OCI-LY1 (cell line): ENCODE measurements at regions not wholly inside any gene's neighbourhood (a gene's known extent, or its start where the extent isn't known, plus 50 kb on each side); places are given as distances from the start of the nearest gene placed in this dataset.

Experiments
- H2AFZ ChIP-seq: fragments of 200-600 bp; sonication (generic), shearing (Covaris generic); 2 replicates; pipeline ENCODE4 v1.6.0; 2014; ENCODE audit warnings: antibody characterized with exemption, mild to moderate bottlenecking, low read length
- H3F3A ChIP-seq: fragments of 200-600 bp; sonication (generic), shearing (Covaris generic); 2 replicates; pipeline ENCODE4 v1.6.0; 2014; ENCODE audit warnings: mild to moderate bottlenecking, antibody characterized with exemption, low read length, moderate library complexity; ENCODE audit not compliant: insufficient read depth
- H3K27ac ChIP-seq: fragments of 200-600 bp; sonication (generic); 2 replicates; pipeline ENCODE4 v1.5.1; 2014; ENCODE audit warnings: low read length, mixed run types, mild to moderate bottlenecking, low read depth; ENCODE audit not compliant: poor library complexity, severe bottlenecking
- H3K27me3 ChIP-seq: fragments of 200-600 bp; sonication (generic); 2 replicates; pipeline ENCODE4 v1.6.0; 2014; ENCODE audit warnings: antibody characterized with exemption, mild to moderate bottlenecking, low read length, moderate library complexity; ENCODE audit not compliant: insufficient read depth
- H3K36me3 ChIP-seq: fragments of 200-600 bp; sonication (generic); 2 replicates; pipeline ENCODE4 v1.6.1; 2014; ENCODE audit warnings: mild to moderate bottlenecking, antibody characterized with exemption, low read length, moderate library complexity, mixed read lengths; ENCODE audit not compliant: insufficient read depth
- H3K4me1 ChIP-seq: fragments of 200-600 bp; sonication (generic); 2 replicates; pipeline ENCODE4 v1.5.1; 2014; ENCODE audit warnings: mild to moderate bottlenecking, low read length, moderate library complexity; ENCODE audit not compliant: insufficient read depth, severe bottlenecking
- H3K4me2 ChIP-seq: fragments of 200-600 bp; sonication (generic), shearing (Covaris generic); 2 replicates; pipeline ENCODE4 v1.6.1; 2014; ENCODE audit warnings: low read length
- H3K4me3 ChIP-seq: fragments of 200-600 bp; sonication (generic); 2 replicates; pipeline ENCODE4 v1.5.1; 2014; ENCODE audit warnings: low read length, low read depth, mild to moderate bottlenecking, mixed read lengths; ENCODE audit not compliant: poor library complexity, severe bottlenecking
- H3K79me2 ChIP-seq: fragments of 200-600 bp; shearing (Covaris generic); 2 replicates; pipeline ENCODE4 v1.6.1; 2016; ENCODE audit warnings: mixed run types, low read length, mixed read lengths; ENCODE audit not compliant: insufficient read depth
- H3K9ac ChIP-seq: fragments of 200-600 bp; sonication (generic), shearing (Covaris generic); 2 replicates; pipeline ENCODE4 v1.6.1; 2014; ENCODE audit warnings: mild to moderate bottlenecking, low read length, mixed read lengths
- H3K9me2 ChIP-seq: fragments of 200-600 bp; sonication (generic), shearing (Covaris generic); 2 replicates; pipeline ENCODE4 v1.6.1; 2014; ENCODE audit warnings: low read depth, mild to moderate bottlenecking, low read length, mixed read lengths
- H3K9me3 ChIP-seq: fragments of 200-600 bp; shearing (Covaris generic); 2 replicates; pipeline ENCODE4 v1.6.1; 2014; ENCODE audit warnings: low read length, mixed read lengths
- H4K20me1 ChIP-seq: fragments of 200-600 bp; sonication (generic), shearing (Covaris generic); 2 replicates; pipeline ENCODE4 v1.6.0; 2016; ENCODE audit warnings: mild to moderate bottlenecking, low read length; ENCODE audit not compliant: insufficient read depth
- EZH2 ChIP-seq: fragments of 200-600 bp; sonication (generic), shearing (Covaris generic); IDR thresholded peaks from 2 replicates; pipeline ENCODE4 v1.8.0; 2017; ENCODE audit warnings: borderline replicate concordance, mixed run types, mild to moderate bottlenecking, antibody characterized with exemption, low read length, moderate library complexity, mixed read lengths
- TF ChIP-seq, protein P1 (sequence below): fragments of 200-600 bp; sonication (generic), shearing (Covaris generic); IDR thresholded peaks from 2 replicates; pipeline ENCODE4 v1.5.1; 2017; ENCODE audit warnings: mild to moderate bottlenecking, antibody characterized with exemption, low read length, moderate library complexity, mixed read lengths

DNA sequence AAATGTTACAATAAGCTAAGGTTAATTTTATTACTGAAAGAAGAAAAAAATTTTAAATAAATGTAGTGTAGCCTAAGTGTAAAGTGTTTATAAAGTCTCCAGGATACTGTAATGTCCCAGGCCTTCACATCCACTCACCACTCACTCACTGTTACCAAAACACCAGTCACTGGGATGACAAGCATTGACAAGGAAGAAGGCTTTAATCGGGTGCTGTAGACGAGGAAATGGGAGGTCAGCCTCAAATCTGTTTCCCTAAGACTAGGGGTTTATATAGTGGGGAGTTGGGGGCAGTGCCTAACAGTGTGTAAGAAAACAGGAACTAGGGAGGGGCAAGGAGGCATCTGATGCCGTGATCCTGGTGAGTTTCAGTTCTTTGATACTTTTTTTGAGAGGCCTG is 69.4 kb downstream of the CHRM3 start:
- H3K4me2 ChIP-seq, result no peak overlapping the region
- TF ChIP-seq, protein P1, sequence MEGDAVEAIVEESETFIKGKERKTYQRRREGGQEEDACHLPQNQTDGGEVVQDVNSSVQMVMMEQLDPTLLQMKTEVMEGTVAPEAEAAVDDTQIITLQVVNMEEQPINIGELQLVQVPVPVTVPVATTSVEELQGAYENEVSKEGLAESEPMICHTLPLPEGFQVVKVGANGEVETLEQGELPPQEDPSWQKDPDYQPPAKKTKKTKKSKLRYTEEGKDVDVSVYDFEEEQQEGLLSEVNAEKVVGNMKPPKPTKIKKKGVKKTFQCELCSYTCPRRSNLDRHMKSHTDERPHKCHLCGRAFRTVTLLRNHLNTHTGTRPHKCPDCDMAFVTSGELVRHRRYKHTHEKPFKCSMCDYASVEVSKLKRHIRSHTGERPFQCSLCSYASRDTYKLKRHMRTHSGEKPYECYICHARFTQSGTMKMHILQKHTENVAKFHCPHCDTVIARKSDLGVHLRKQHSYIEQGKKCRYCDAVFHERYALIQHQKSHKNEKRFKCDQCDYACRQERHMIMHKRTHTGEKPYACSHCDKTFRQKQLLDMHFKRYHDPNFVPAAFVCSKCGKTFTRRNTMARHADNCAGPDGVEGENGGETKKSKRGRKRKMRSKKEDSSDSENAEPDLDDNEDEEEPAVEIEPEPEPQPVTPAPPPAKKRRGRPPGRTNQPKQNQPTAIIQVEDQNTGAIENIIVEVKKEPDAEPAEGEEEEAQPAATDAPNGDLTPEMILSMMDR, result no peak
- no peak for TF ChIP-seq EZH2
- no peak overlapping the region for H3K4me3 ChIP-seq
- no peaks in the 10 kb centered on the region for H3F3A ChIP-seq
- H3K9me2 ChIP-seq, result no peaks in the 10 kb centered on the region
- no peaks in the 10 kb centered on the region for H4K20me1 ChIP-seq
- no peaks in the 10 kb centered on the region for H3K27me3 ChIP-seq
- H3K9ac ChIP-seq, result no peak overlapping the region
- no peak overlapping the region for H3K27ac ChIP-seq
- no peaks in the 10 kb centered on the region for H3K36me3 ChIP-seq
- H3K9me3 ChIP-seq, result no peaks in the 10 kb centered on the region
- H2AFZ ChIP-seq, result no peak overlapping the region
- no peaks in the 10 kb centered on the region for H3K4me1 ChIP-seq
- H3K79me2 ChIP-seq, result no peaks in the 10 kb centered on the region

DNA sequence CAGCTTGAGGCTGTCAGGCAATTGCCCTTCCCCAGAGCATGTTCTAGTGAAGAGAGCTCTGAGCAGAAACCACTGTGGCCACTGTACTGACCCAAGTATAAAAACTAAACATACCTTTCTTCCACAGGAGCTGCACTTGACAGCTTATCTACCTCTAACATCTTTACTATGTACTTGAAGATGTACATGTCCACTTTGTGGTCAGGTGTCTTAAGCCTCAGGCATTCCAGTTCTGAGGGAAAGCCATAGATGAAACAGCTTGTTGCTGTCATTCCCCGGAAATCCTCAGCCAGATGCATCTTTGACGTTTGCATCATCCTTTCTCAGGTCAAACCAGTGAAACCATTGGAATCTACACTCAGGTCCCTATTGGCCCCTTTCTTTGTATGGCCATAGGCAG is 70.4 kb downstream of the CHRM3 start:
- H3K4me3 ChIP-seq, result no peak overlapping the region
- no peak overlapping the region for H3K9ac ChIP-seq
- no peaks in the 10 kb centered on the region for H3K27me3 ChIP-seq
- no peaks in the 10 kb centered on the region for H3K4me1 ChIP-seq
- H2AFZ ChIP-seq, result no peak overlapping the region
- no peak overlapping the region for H3K27ac ChIP-seq
- H3F3A ChIP-seq, result no peaks in the 10 kb centered on the region
- no peaks in the 10 kb centered on the region for H3K36me3 ChIP-seq
- no peaks in the 10 kb centered on the region for H4K20me1 ChIP-seq
- H3K9me3 ChIP-seq, result no peaks in the 10 kb centered on the region
- H3K9me2 ChIP-seq, result no peaks in the 10 kb centered on the region
- no peaks in the 10 kb centered on the region for H3K79me2 ChIP-seq
- TF ChIP-seq EZH2, result no peak
- TF ChIP-seq, protein P1, result no peak
- no peak overlapping the region for H3K4me2 ChIP-seq

DNA sequence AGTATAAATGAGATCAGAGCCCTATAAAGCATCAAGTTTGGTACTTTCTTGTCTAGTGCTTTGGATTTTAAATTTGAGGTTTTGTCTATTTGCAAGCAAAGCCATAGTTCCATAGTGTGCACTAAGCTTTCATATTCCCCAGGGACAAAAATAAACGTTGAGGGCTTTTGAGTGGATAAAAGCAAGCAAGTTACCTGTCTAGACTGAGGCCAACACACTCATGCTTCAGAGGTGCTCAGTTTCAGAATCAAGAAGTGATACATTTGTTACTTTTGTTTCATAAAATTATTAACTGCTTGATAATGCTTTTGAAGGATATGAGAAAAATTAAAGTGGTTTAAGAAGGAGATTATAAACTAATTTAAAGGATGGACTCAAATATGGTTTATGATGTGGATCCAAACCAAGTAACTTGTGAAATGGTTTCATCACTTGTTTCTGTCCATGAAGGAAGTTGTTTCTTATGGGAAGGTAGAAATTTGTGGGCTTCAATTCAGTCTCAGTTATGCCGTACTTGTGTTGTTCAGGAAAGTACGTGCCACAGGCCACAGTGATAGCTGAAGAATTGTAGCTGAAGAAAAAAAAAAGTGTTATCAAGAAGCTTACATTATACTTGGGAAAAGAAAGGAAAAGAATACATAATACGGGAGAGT is 71.2 kb downstream of the CHRM3 start:
- TF ChIP-seq, protein P1, result no peak
- TF ChIP-seq EZH2, result no peak
- Histone ChIP-seq H3K9me2 (no peaks in the 10 kb centered on the region), H3K79me2 (no peaks in the 10 kb centered on the region), H3K4me1 (no peaks in the 10 kb centered on the region), H3K36me3 (no peaks in the 10 kb centered on the region), H3K9ac (no peak overlapping the region), H3K4me2 (no peak overlapping the region), H3K4me3 (no peak overlapping the region), H3F3A (no peaks in the 10 kb centered on the region), H3K27me3 (no peaks in the 10 kb centered on the region), H3K9me3 (no peaks in the 10 kb centered on the region), H2AFZ (no peak overlapping the region), H3K27ac (no peak overlapping the region), H4K20me1 (no peaks in the 10 kb centered on the region)
